NCI-H748 (cell line): ENCODE measurements at regions not wholly inside any gene's neighbourhood (a gene's known extent, or its start where the extent isn't known, plus 50 kb on each side); places are given as distances from the start of the nearest gene placed in this dataset.

ENCODE experiments used
- DNase-seq: peaks from one replicate; lab custom pipeline; 2025; ENCODE audit not compliant: unreplicated experiment; lab: John Stamatoyannopoulos, UW

- DNase-seq = peak; percentile 56
Observed at GRCh38 chr13:21998279-21998990, 327.6 kb downstream of the FGF9 start.

- no peak for DNase-seq
Observed at GRCh38 chr13:21999666-22000065, 328.8 kb downstream of the FGF9 start.

DNA sequence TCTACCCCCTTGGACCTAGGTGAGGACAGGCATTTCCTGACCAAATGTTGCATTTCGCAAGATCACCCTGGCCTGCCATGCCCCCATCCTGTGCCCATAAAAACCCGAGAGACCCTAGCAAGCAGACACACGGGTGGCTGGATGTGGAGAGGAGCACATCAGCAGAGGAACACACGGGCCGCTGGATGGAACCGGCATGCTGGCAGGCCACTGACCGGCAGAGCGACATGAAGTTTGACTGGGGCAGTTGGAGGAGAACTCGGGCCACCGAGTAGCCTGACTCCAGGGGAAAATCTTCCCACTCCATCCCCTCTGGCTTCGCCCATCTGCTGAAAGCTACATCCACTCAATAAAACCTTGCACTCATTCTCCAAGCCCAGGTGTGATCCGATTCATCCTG is 329.3 kb downstream of the FGF9 start:
- no peak for DNase-seq

- no peak for DNase-seq
Observed at GRCh38 chr13:22001336-22001735, 330.5 kb downstream of the FGF9 start.

GRCh38 chr13:22002893-22003292 is 332.0 kb downstream of the FGF9 start:
- DNase-seq = no peak

- DNase-seq = no peak
Observed at GRCh38 chr13:22009500-22009899, 338.6 kb downstream of the FGF9 start.

GRCh38 chr13:22009937-22010336 is 339.1 kb downstream of the FGF9 start:
- DNase-seq = no peak

DNA sequence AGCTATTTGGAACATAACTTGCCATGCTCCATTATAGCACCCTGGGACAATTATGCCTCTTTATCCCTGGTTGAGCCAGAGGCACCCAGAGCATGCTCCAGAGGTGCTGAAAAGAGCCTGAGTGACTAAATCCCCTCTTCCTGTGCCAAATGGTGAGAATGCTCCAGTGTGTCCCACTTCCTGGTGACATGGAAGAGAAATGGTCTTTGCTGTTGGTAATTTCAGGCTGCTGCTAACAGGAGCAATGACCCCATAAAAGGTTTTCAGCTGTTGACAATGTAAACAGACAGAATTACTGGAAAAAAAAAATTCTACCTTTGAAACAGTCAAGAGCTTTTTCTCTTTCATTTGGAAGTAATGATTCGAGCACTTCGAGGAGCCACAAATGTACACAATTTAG is 341.8 kb downstream of the FGF9 start:
- DNase-seq = peak; percentile 81

GRCh38 chr13:22014469-22014868 is 343.6 kb downstream of the FGF9 start:
- DNase-seq = no peak

DNA sequence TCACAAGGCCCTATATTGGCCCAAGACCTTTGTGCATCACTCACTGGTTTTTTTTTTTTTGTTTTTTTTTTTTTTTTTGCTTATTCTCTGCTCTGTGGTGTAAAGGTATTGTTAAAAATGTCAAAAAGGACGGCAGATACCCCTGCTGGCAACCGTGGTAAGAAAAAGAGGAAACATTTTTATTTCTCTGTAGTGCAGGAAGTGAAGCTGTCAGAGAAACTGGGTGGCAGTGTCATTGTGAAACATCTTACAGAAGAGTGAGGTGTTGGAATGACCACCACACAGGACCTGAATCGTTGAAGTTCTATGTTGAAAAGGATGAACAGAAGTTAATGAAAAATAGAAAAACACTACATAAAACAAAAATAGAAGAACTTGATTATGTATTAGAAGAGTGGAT is 346.4 kb downstream of the FGF9 start:
- DNase-seq = no peak

- no peak for DNase-seq
Observed at GRCh38 chr13:22018076-22018835, 347.4 kb downstream of the FGF9 start.

- DNase-seq = no peak
Observed at GRCh38 chr13:22018836-22019210, 347.9 kb downstream of the FGF9 start.

DNA sequence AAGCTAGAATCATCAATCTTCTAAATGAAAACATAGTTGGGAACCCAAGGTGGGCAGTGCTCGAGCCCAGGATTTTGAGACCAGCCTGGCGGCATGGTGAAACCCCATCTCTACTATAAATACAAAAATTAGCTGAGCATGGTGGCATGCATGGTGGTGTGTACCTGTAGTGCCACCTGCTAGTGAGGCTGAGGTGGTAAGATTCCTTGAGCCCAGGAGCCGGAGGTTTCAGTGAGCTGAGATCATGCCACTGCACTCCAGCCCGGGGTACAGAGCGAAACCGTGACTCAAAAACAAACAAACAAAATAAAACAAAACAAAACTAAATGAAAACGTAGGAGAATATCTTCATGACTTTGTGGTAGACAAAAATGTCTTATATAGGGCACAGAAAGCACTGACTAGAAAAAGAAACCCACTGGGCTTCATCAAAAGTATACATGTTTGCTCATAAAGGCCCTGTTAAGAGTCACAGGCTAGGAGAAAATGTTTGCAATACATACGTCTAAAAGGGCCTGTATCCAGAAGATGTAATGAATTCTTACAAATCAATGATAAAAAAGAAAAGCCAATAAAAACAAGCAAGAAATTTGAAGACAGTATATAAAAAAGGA is 353.6 kb downstream of the FGF9 start:
- no peak for DNase-seq

- DNase-seq = no peak
Observed at GRCh38 chr13:22027566-22027965, 356.7 kb downstream of the FGF9 start.

DNA sequence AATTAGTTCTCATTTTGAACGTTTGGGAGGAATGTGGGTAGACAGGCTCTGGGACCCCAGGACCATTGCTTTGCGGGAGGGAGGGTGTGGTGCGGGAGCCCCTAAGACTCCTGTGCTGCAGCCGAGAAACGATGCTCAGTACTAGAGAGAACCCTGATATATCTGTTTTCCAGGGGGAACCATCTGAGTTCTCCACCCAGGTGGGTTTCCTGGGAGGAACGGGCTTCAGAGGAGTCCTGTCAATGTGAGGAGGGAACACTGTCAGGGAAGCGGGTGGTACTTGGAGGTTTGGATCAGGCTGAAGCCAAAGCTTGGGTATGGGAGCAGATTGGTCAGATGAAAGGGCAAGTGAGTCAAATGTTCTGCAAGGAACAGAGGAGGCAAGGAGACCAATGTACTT is 358.0 kb downstream of the FGF9 start:
- no peak for DNase-seq

DNA sequence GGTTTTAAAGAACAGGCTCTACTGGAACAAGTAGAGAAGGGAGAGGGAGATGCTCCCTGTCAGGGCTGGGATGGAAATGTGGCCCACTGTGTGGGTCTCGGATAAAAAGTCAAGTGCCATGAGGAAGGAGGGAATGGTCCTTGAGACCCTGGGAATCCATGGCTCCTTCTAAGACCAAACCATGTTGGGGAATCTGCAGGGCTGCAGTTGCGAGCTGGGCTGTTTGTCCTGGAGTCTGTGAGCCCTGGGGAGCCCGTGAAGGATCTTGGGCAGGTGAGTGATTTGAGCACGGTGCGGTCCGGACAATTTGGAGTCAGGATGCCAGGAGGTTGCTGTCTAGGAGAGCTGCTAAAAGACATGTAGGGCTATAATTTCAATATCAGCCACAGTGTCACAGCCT is 359.4 kb downstream of the FGF9 start:
- DNase-seq = no peak

GRCh38 chr13:22031702-22032286 is 360.9 kb downstream of the FGF9 start:
- peak; percentile 43 for DNase-seq

GRCh38 chr13:22032905-22033304 is 362.0 kb downstream of the FGF9 start:
- no peak for DNase-seq

DNA sequence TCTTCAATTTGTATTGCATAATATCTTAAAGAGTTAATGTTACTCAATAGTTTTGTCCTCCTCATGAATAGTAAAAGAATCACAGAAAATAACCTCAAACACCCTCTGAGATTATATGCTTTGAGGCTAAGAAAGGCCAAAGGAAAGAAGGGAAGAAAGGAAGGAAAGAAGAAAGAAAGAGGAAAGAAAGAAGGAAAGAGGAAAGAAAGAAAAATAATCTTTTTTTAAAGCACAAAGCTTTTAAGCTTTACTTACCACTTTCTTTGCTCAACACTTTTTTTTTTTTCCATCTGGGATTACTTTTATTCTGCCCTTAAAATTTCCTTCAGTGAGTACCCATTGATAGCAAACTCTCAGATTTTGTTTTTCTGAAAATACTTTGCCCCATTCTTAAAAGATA is 369.1 kb downstream of the FGF9 start:
- DNase-seq = no peak

GRCh38 chr13:22040810-22041364 is 370.0 kb downstream of the FGF9 start:
- DNase-seq = peak; percentile 39

DNA sequence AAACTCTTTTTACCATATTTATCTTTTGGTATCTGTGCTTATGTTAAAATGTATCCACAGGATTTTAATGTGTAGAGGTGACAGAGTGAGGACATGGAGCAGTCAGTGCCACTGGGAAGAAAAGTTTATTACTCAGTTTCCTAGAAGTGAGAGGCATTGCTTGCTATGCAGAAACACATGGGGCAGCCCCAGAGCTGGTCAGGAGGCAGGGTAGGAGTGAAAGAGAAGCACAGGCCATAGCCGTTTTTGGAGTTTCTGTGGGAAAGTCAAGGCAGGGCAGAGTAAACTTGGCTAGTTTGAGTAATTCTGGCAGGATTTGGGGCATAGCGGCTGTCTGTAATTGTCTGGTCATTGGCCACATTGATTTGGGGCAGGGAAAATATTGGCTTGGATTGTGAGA is 370.9 kb downstream of the FGF9 start:
- no peak for DNase-seq
